ENCODE measurements at regions not wholly inside any gene's neighbourhood (a gene's known extent, or its start where the extent isn't known, plus 50 kb on each side); places are given as distances from the start of the nearest gene placed in this dataset.

GRCh38 chr1:209304166-209304565 lies 279.3 kb upstream of the CAMK1G start:
- DNase-seq (ENCODE audit: low read depth in 1 of 2, low spot score in 1 of 2) = no peak
- in situ Hi-C loops (cut with HindIII; ENCODE audit: low pct_unique_long_range_greater_than_20kb, low sequenced_read_pairs) = no loop called here
- no peak for TF ChIP-seq JUND (IDR thresholded peaks at IDR 0.05; ENCODE audit: low read depth)

- in situ Hi-C loops (cut with HindIII; ENCODE audit: low pct_unique_long_range_greater_than_20kb, low sequenced_read_pairs) = no loop called here
Observed at GRCh38 chr1:209305221-209305954, 278.1 kb upstream of the CAMK1G start.

GRCh38 chr1:209307846-209308245 lies 275.7 kb upstream of the CAMK1G start:
- no peak for DNase-seq (ENCODE audit: low read depth in 1 of 2, low spot score in 1 of 2)
- no peak for TF ChIP-seq JUND (IDR thresholded peaks at IDR 0.05; ENCODE audit: low read depth)
- in situ Hi-C loops (cut with HindIII; ENCODE audit: low pct_unique_long_range_greater_than_20kb, low sequenced_read_pairs) = no loop called here

More at GRCh38 chr1:209305221-209305954, 278.1 kb upstream of the CAMK1G start:
- no peak for DNase-seq (ENCODE audit: low read depth in 1 of 2, low spot score in 1 of 2)
- no peak for TF ChIP-seq JUND (IDR thresholded peaks at IDR 0.05; ENCODE audit: low read depth)

- in situ Hi-C loops (cut with HindIII; ENCODE audit: low pct_unique_long_range_greater_than_20kb, low sequenced_read_pairs) = no loop called here
- DNase-seq (ENCODE audit: low read depth in 1 of 2, low spot score in 1 of 2) = no peak
- TF ChIP-seq JUND (IDR thresholded peaks at IDR 0.05; ENCODE audit: low read depth) = no peak
Observed at GRCh38 chr1:209309198-209309597, 274.3 kb upstream of the CAMK1G start.

- DNase-seq (ENCODE audit: low read depth in 1 of 2, low spot score in 1 of 2) = no peak
- in situ Hi-C loops (cut with HindIII; ENCODE audit: low pct_unique_long_range_greater_than_20kb, low sequenced_read_pairs) = no loop called here
- no peak for TF ChIP-seq JUND (IDR thresholded peaks at IDR 0.05; ENCODE audit: low read depth)
Observed at GRCh38 chr1:209311770-209312169, 271.7 kb upstream of the CAMK1G start.

- no peak for DNase-seq (ENCODE audit: low read depth in 1 of 2, low spot score in 1 of 2)
- no peak for TF ChIP-seq JUND (IDR thresholded peaks at IDR 0.05; ENCODE audit: low read depth)
- in situ Hi-C loops (cut with HindIII; ENCODE audit: low pct_unique_long_range_greater_than_20kb, low sequenced_read_pairs) = no loop called here
Observed at GRCh38 chr1:209316929-209317328, 266.6 kb upstream of the CAMK1G start.

- no peak for TF ChIP-seq JUND (IDR thresholded peaks at IDR 0.05; ENCODE audit: low read depth)
- in situ Hi-C loops (cut with HindIII; ENCODE audit: low pct_unique_long_range_greater_than_20kb, low sequenced_read_pairs) = no loop called here
- peak in 1 of 2 experiments; percentile 13 for DNase-seq (ENCODE audit: low read depth in 1 of 2, low spot score in 1 of 2)
Observed at GRCh38 chr1:209318181-209319056, 265.1 kb upstream of the CAMK1G start.

- in situ Hi-C loops (cut with HindIII; ENCODE audit: low pct_unique_long_range_greater_than_20kb, low sequenced_read_pairs) = no loop called here
Observed at GRCh38 chr1:209319057-209319432, 264.5 kb upstream of the CAMK1G start.

GRCh38 chr1:209319549-209319948 lies 264.0 kb upstream of the CAMK1G start:
- DNase-seq (ENCODE audit: low read depth in 1 of 2, low spot score in 1 of 2) = peak; percentile 11 to 40
- no peak for TF ChIP-seq JUND (IDR thresholded peaks at IDR 0.05; ENCODE audit: low read depth)
- in situ Hi-C loops (cut with HindIII; ENCODE audit: low pct_unique_long_range_greater_than_20kb, low sequenced_read_pairs) = no loop called here

More at GRCh38 chr1:209319057-209319432, 264.5 kb upstream of the CAMK1G start:
- no peak for TF ChIP-seq JUND (IDR thresholded peaks at IDR 0.05; ENCODE audit: low read depth)
- peak in 1 of 2 experiments; percentile 13 for DNase-seq (ENCODE audit: low read depth in 1 of 2, low spot score in 1 of 2)

GRCh38 chr1:209323743-209324142 lies 259.8 kb upstream of the CAMK1G start:
- no peak for TF ChIP-seq JUND (IDR thresholded peaks at IDR 0.05; ENCODE audit: low read depth)
- in situ Hi-C loops (cut with HindIII; ENCODE audit: low pct_unique_long_range_greater_than_20kb, low sequenced_read_pairs) = no loop called here
- DNase-seq (ENCODE audit: low read depth in 1 of 2, low spot score in 1 of 2) = no peak

GRCh38 chr1:209324901-209325871 lies 258.3 kb upstream of the CAMK1G start:
- in situ Hi-C loops (cut with HindIII; ENCODE audit: low pct_unique_long_range_greater_than_20kb, low sequenced_read_pairs) = no loop called here
- TF ChIP-seq JUND (IDR thresholded peaks at IDR 0.05; ENCODE audit: low read depth) = no peak
- DNase-seq (ENCODE audit: low read depth in 1 of 2, low spot score in 1 of 2) = no peak

- TF ChIP-seq JUND (IDR thresholded peaks at IDR 0.05; ENCODE audit: low read depth) = no peak
- DNase-seq (ENCODE audit: low read depth in 1 of 2, low spot score in 1 of 2) = no peak
- in situ Hi-C loops (cut with HindIII; ENCODE audit: low pct_unique_long_range_greater_than_20kb, low sequenced_read_pairs) = no loop called here
Observed at GRCh38 chr1:209326076-209326475, 257.4 kb upstream of the CAMK1G start.
